DMS 273 (cell line): ENCODE measurements at regions not wholly inside any gene's neighbourhood (a gene's known extent, or its start where the extent isn't known, plus 50 kb on each side); places are given as distances from the start of the nearest gene placed in this dataset.

ENCODE experiments used
- DNase-seq: peaks from one replicate; lab custom pipeline; 2025; ENCODE audit not compliant: unreplicated experiment; lab: John Stamatoyannopoulos, UW

GRCh38 chr2:117067900-117068299 is 746.6 kb upstream of the DDX18 start:
- no peak for DNase-seq

DNA sequence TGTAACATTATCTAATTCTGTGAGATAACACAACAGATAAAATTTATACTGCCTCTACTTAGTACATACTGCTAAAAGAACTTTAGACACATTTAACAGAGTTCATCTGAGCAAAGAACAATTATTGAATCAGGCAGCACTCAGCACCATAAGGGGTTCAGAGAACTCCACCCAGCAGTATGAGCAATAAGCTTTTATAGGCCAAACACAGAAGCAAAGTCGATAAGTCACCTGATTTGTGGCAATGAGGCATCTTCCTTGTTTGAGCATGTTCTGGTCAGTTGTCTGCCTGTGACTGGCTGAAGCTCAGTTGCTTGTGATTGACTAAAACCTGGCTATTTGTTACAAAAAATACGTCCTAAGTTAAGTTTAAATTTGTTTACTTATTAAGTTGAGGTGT is 746.1 kb upstream of the DDX18 start:
- DNase-seq = no peak

GRCh38 chr2:117071556-117072102 is 742.9 kb upstream of the DDX18 start:
- no peak for DNase-seq

DNA sequence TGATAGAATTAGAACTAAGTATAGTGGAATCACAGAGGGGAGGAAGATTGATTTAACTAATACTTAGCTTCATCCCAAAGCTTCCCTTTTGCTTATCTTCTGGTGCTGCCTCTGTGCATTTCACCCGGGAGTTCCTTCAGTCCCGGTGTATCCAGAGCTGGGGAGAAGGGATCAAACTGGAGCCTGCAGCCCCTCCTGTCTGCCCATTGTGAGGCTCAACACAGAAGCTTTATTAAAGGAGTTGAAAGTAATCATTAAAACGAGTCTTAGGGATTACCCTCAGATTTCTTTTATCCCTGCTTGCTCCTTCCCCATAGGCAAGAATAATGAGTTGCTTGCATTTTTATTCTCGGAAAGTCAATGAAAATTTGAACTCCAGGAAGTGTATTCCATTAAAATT is 739.7 kb upstream of the DDX18 start:
- no peak for DNase-seq

- no peak for DNase-seq
Observed at GRCh38 chr2:117085256-117085655, 729.2 kb upstream of the DDX18 start.

GRCh38 chr2:117085737-117086136 is 728.8 kb upstream of the DDX18 start:
- no peak for DNase-seq

- no peak for DNase-seq
Observed at GRCh38 chr2:117086174-117086942, 728.1 kb upstream of the DDX18 start.

- DNase-seq = no peak
Observed at GRCh38 chr2:117086943-117087250, 727.6 kb upstream of the DDX18 start.

DNA sequence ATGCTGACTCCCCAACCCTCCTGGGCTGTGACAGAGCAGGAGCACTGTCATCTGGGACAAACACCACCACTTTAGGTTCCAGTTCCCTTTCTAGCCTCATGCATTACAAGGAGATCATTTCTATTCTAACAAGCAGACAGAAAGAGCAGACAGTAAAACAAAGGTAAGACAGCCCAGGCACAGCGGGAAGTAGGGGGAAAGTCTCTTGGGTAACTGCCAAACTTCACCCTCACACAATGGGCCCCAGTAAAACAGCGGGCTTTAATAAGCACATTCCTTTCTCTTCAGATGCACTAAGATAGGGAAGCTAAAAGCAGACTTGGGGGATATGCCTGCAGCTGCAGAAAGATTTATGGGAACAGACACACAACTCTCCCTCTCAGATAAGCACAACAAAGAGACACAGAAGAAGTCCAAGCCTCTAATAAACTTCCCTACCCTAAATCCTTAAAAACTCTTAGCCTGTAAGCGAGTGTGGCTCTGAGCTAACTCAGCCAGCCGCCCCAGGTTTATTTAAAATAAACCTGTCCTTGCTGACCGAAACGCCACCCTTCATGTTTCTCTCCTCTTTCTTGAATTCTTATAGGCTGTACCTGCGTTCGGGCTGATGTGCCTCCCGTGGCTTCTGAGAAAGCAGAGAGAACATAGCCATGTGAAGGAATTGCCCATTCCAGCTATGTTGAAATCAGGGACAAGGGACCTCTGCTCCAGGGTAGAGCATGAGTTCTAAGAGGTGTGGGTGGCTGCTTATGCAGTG is 726.8 kb upstream of the DDX18 start:
- DNase-seq = no peak

- no peak for DNase-seq
Observed at GRCh38 chr2:117091041-117091837, 723.3 kb upstream of the DDX18 start.

DNA sequence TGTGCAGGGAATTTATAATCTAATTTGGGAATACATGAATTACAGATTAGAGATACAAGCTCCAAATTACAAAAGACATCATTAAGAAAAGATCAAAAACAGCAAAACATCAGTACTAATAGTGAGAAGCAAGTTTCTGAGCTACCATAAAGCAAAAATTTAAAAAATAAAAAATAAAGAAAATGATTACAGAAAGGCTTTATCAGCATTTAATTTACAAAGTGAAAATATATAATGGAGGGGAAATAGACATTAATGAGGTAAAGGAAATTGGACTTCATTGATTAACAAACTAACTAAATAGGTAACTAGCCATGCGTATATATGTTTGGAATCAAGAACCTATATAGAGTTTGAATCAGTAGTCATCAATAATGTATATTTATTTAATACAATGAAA is 712.9 kb upstream of the DDX18 start:
- DNase-seq = no peak

DNA sequence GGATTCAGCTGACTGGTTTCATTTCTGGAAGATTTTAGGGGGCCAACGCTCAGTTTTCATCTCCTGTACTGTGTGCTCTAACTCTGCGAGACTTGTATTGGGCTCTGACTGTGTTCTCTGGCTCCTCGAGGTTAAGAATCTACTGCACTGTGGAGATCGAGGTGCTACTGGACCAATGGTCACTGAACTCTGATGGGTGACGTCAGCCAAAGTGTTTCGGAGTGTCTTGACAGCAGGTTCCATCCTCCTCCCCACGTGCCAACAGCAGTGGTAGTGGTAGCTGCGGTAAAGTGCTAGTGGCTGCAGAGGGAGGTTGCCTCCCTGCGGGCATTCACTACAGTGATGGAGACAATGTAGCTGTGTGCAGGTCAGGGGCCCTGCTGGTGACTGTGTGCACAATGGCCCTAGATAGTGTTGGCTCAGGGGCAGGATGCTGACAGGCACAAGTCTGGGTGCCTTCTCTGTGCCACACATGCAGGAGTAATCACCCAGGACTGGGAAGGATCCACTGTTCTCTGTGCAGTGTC is 705.7 kb upstream of the DDX18 start:
- no peak for DNase-seq

GRCh38 chr2:117118994-117119393 is 695.5 kb upstream of the DDX18 start:
- DNase-seq = no peak

- no peak for DNase-seq
Observed at GRCh38 chr2:117123362-117123761, 691.1 kb upstream of the DDX18 start.

DNA sequence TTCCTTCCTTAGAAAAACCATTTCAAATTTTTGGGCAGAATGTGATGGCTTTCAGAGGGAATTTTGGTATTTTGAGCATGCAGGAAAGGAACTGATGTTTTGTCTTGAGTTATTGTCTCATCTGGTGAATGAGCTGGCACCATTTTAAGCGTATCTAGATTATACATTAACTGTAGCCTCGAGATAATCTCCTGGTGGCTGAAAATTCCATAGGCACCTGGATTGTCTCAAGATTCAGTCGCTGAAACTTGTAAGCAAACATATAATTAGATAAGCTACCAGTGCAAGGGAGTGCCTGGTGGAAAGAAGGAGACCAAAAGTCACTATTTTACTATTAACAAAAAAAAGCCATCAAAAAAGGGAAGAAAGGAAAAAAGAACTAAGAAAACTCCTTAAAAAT is 687.8 kb upstream of the DDX18 start:
- DNase-seq = no peak

GRCh38 chr2:117127680-117128079 is 686.8 kb upstream of the DDX18 start:
- DNase-seq = no peak

DNA sequence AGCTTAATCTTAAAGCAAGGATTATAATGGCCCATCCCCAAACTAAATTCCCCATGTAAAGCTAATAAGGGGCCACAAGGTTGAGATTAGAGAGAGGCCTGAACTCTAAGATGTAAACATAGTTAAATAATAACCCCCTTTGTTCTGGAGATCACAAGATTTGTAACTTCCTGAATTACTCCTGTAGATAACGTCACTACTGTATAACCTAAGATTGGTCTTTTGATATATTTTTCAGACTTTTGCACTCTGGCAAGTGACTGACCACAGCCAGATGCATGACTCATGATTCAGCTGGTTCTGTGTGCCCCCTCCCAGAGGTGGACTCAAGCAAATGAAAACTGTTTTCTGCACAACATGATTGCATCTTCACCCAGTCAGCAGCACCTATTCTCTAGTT is 686.0 kb upstream of the DDX18 start:
- DNase-seq = no peak

- DNase-seq = no peak
Observed at GRCh38 chr2:117137371-117137770, 677.1 kb upstream of the DDX18 start.

GRCh38 chr2:117169036-117169765 is 645.3 kb upstream of the DDX18 start:
- no peak for DNase-seq

- DNase-seq = no peak
Observed at GRCh38 chr2:117170897-117171296, 643.6 kb upstream of the DDX18 start.

DNA sequence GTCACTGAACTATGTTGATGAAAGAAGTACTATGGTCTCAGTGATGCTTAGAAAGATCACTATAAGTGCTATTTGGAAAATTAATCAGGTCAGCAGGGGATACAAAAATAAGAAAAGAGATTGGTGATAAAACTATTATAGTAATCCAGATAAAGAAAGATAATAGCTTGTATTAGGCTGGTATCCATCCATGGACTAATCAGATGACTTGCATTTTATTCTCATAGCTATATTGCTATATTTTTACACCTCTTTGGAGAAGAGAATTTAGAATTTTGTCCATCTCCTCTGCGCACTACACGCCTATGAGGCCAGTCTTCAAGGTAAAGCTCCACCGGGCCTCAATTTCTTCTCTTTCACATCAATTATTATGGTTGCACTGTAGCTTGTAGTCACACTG is 635.1 kb upstream of the DDX18 start:
- no peak for DNase-seq
